ENCODE measurements at regions not wholly inside any gene's neighbourhood (a gene's known extent, or its start where the extent isn't known, plus 50 kb on each side); places are given as distances from the start of the nearest gene placed in this dataset.

DNA sequence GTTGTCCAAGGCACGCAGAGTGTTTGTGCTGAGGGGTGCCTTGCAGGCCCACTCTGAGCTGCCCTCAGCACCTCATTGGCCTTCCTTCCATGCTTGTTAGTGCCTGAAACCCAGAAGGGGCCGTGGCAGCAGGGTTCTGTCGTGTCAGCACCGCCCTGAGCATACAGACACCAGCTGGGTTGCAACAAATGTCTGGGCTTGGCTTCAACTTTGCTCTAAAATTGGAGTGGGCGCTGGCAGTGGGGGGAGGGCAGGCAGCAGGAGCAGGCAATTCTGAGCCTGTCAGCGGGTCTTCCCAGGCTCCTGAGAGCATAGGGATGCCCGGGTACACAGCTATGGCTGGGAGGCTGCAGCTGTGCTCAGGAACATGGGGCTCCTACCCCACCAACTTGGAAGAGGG, 464.3 kb downstream of the EPHA3 start:
- DNase-seq (ENCODE audit: low read depth), result no peak
- TF ChIP-seq, protein P1, sequence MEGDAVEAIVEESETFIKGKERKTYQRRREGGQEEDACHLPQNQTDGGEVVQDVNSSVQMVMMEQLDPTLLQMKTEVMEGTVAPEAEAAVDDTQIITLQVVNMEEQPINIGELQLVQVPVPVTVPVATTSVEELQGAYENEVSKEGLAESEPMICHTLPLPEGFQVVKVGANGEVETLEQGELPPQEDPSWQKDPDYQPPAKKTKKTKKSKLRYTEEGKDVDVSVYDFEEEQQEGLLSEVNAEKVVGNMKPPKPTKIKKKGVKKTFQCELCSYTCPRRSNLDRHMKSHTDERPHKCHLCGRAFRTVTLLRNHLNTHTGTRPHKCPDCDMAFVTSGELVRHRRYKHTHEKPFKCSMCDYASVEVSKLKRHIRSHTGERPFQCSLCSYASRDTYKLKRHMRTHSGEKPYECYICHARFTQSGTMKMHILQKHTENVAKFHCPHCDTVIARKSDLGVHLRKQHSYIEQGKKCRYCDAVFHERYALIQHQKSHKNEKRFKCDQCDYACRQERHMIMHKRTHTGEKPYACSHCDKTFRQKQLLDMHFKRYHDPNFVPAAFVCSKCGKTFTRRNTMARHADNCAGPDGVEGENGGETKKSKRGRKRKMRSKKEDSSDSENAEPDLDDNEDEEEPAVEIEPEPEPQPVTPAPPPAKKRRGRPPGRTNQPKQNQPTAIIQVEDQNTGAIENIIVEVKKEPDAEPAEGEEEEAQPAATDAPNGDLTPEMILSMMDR (IDR thresholded peaks at IDR 0.05; ENCODE audit: insufficient read depth, low read depth, low read length, missing control alignments), result no peak
- H3K4me3 ChIP-seq (ENCODE audit: low read depth, low read length), result no peak overlapping the region

DNA sequence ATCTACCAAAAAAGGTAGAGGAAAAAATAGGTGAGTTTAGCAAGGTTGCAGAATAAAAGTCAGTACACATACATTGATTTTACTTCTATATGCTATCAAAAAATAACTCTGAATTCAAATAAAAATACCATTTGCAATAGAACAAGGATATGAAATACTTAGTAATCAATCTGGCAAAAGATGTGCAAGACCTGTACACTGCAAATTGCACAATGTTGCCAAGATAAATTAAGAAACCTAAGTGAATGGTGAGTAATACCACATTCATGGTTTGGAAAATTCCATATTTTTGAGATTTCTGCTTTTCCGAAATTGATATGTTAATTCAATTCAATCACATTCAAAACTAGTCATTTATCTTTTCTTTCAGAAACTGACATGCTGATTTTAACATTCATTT, 464.8 kb downstream of the EPHA3 start:
- TF ChIP-seq, protein P1 (IDR thresholded peaks at IDR 0.05; ENCODE audit: insufficient read depth, low read depth, low read length, missing control alignments), result no peak
- no peak overlapping the region for H3K4me3 ChIP-seq (ENCODE audit: low read depth, low read length)
- no peak for DNase-seq (ENCODE audit: low read depth)

DNA sequence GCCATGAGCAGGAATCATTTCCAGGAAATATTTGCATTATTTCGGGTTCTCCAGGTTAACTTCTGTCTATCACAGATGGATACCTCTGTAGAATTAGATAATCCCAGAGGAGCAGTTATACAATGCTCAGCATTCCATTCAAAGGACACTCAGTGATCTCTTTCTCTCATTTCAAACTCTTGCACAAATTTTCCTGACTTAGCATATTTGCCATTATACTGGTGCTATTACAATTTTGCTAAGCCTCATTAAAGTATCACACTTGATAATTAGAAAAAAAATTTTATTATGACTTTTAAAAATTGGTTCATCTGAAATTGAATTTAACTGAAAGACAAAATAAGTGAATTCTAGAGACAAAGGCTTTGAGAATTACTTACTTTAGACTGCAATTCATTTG, 469.0 kb downstream of the EPHA3 start:
- TF ChIP-seq, protein P1 (IDR thresholded peaks at IDR 0.05; ENCODE audit: insufficient read depth, low read depth, low read length, missing control alignments), result no peak
- no peak overlapping the region for H3K4me3 ChIP-seq (ENCODE audit: low read depth, low read length)
- DNase-seq (ENCODE audit: low read depth), result no peak

DNA sequence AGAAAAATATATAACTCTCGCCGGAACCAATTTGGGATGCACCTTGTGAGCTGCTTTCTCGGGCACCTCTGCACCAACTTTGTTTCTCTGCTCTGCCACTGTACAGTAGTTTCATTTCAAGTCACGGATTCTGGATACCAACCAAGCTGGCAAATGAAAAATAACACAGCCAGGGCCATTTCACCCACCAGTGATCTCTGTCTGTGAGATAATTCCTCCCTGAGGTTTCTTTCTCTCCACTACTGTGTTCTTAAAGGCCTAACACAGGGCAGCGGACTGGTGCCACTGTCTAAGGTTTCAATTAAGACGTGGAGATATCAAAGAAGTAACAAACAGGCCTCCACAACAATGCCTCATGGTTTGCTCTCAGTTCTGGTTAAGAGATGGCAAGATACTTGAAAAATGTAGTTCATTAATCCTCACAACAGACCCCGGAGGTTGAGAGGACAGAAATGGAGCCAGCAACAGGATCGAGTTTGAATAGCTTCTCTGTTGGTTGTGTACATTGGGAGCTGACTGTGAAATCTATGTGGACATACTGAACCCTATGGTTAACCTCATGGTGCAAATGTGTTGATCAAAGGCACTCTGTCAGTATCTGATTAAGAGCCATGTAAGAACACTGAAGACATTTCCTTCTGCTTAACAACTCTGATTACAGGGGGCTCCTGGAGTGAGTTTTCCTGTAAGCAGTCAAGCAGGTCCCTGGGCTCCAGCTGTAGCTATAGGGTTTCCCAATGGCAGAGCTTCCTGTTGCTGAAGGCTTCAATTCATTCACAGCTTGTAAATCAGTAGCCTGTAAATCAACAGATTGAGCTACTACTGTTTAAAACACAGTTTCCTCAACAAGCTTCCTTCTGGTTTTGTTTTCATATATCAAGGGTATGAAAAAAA, 470.5 kb downstream of the EPHA3 start:
- TF ChIP-seq, protein P1 (IDR thresholded peaks at IDR 0.05; ENCODE audit: insufficient read depth, low read depth, low read length, missing control alignments), result no peak
- no peak for DNase-seq (ENCODE audit: low read depth)
- H3K4me3 ChIP-seq (ENCODE audit: low read depth, low read length), result no peak overlapping the region

DNA sequence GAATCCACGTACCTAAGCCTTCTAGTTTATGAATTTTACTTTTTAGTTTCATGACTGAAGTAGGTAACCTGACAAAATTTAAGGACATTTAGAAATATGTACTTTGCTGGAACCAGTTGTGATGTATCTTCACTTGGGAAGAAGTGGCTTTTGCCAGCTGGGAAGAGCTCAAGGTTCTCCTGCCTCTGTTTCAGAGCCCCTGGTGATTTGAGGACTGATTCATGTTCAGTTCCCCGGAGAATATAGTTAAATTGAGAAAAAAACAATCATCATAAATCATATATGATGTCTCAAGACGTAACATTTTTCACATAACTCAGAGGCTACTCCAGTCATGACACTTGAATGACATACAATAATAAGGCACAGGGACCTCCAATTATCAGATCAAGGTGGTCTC, 473.4 kb downstream of the EPHA3 start:
- TF ChIP-seq, protein P1 (IDR thresholded peaks at IDR 0.05; ENCODE audit: insufficient read depth, low read depth, low read length, missing control alignments), result no peak

DNA sequence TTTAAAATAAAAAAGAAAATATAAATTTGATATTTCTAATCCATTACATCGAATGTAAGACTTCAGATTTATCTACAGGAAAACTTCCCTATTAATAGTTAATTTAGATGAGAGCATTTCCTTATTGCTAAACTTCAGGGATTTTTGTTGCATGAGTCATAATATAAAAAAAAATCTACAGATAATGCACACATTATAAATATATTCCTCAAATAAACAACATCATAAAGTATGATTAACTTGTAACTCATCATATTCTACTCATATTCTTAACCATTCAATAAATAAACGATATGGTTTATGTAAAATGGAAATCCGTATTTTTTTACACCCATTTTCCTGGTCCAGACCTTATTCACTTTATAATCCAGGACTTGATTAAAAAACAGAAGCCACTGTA, 477.0 kb downstream of the EPHA3 start:
- TF ChIP-seq, protein P1 (IDR thresholded peaks at IDR 0.05; ENCODE audit: insufficient read depth, low read depth, low read length, missing control alignments), result no peak
- DNase-seq (ENCODE audit: low read depth), result no peak
- H3K4me3 ChIP-seq (ENCODE audit: low read depth, low read length), result no peak overlapping the region

More for the DNA sequence above, 473.4 kb downstream of the EPHA3 start:
- no peak overlapping the region for H3K4me3 ChIP-seq (ENCODE audit: low read depth, low read length)
- no peak for DNase-seq (ENCODE audit: low read depth)

DNA sequence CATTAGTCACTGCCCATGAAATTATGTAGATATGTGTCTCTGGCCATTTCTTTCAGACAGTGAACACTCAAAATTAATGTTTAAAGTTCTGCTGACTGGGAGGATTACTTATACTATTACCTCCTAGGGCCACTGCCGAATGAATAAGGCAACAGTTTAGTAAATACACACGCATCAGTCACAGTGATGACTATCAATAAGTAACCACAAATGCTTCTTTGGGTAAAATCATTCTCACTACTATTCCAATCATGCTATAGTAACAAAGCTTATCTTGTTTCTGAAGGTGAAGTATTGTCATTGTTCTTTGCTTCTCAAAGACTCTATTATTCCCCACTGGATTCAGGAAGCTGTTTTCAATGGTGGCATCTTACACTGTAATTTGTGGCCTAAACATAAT, 478.8 kb downstream of the EPHA3 start:
- TF ChIP-seq, protein P1 (IDR thresholded peaks at IDR 0.05; ENCODE audit: insufficient read depth, low read depth, low read length, missing control alignments), result no peak
- no peak overlapping the region for H3K4me3 ChIP-seq (ENCODE audit: low read depth, low read length)
- no peak for DNase-seq (ENCODE audit: low read depth)
